ENCODE measurements at regions not wholly inside any gene's neighbourhood (a gene's known extent, or its start where the extent isn't known, plus 50 kb on each side); places are given as distances from the start of the nearest gene placed in this dataset.
"Not testable (repeated sequence)": the region's sequence is repeated elsewhere in the genome, so short reads cannot be mapped to it uniquely, and the experiment has no call there.

- DNase-seq (ENCODE audit: low read depth): no peak
Observed at GRCh38 chr4:30837861-30838260, 117.7 kb downstream of the PCDH7 start.

GRCh38 chr4:30838331-30838730 is 118.2 kb downstream of the PCDH7 start:
- DNase-seq (ENCODE audit: low read depth): no peak

DNA sequence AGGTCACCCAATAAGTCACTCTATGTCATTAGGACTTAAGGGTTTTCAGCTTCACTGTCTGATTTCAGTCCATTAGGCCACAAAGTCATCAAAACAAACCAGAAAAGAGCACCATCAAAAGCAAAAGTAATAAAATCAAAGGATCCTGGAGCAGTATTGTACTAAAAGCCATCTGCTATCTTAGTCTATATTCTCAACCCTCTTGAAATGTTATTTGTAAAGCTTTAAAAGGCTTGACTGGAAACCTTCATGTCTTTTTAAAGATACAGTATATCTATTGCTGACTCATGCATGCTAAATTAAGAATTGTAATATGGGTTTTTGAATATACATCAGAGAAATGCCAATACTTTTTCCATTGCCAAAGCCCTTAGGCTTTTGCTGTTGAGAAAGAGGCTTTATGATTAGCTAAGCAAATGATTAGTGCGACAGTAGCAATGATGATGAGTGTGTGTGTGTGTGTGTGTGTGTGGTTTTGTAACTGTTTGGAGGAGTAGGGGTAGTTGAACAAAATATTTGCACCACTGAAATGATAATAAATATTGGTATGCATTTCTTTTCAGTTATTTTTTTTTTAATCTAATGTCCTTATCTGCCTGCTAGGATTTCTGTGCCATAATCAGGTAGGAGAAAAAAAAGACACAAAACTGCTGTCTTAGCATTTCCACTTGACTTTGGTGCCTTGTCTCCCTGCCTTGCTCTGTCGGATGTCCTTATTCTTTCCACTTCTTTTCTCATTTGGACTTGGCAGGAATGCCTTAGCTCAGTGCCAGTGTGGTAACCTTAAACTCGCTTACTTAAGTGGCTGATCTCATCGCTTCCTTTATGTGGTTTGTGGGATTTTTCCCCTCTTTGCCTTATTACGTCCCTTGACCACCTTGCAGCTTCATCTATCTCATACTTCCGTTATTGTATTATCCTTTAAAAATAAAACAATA is 119.7 kb downstream of the PCDH7 start:
- DNase-seq (ENCODE audit: low read depth): peak; percentile 64

DNA sequence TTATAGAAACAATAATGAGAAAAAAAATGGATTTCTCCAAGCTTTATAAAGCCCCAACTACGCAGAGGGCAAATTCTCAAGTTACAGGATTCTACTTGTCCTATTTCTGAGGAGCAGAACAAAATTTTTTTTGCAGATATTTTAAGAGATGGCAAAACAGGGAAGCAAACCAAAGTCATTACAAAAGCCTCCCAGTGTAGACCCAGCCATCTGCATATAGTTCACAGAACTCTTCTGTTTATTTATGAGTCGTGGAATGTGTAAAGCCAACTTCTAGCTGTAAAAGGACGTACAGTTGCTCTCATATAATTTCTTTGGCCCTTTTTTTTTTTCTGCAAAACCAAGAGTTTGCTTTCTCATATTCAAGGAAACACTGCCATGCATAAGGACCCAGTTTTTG is 120.4 kb downstream of the PCDH7 start:
- peak; percentile 17 for DNase-seq (ENCODE audit: low read depth)

DNA sequence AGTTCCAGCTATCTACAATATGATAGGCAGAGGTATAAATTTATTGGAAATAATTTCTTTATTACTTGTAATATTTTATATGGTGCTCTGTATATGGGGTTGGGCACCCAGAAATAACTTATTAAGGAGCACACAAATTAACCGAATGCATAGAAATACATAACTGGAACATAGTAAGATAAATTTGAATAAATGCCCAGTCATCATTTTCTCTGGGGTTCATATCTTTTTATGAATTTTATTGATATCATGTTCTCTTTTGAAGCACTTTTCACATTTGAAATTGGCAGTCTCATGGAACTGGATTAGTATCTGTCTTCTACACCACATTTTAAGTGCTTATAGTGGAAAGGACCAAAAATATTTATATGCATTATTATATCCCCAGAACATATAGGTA is 122.0 kb downstream of the PCDH7 start:
- no peak for DNase-seq (ENCODE audit: low read depth)

GRCh38 chr4:30842689-30843088 is 122.5 kb downstream of the PCDH7 start:
- DNase-seq (ENCODE audit: low read depth): no peak

- no peak for DNase-seq (ENCODE audit: low read depth)
Observed at GRCh38 chr4:30844861-30845582, 124.9 kb downstream of the PCDH7 start.

GRCh38 chr4:30847167-30847566 is 127.0 kb downstream of the PCDH7 start:
- no peak for DNase-seq (ENCODE audit: low read depth)

DNA sequence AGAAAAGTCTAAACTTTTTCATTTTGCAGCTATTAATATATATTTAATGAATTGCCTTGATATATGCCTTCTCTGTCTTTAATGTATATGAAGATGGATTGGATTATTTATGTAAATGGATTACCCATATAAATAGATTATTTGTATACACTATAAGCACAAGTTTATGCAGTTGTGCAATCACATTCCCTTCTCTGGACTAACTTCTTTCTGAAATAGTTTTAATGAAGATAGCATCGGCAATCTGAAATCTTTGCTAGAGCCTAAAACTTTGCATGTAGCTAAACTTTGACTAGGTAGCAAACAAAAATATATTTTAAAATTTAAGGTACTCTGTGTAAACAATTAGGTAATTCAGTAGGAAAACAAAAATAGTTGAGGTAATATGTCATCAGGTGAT is 127.8 kb downstream of the PCDH7 start:
- DNase-seq (ENCODE audit: low read depth): no peak

- peak; percentile 30 for DNase-seq (ENCODE audit: low read depth)
Observed at GRCh38 chr4:30854531-30854930, 134.4 kb downstream of the PCDH7 start.

DNA sequence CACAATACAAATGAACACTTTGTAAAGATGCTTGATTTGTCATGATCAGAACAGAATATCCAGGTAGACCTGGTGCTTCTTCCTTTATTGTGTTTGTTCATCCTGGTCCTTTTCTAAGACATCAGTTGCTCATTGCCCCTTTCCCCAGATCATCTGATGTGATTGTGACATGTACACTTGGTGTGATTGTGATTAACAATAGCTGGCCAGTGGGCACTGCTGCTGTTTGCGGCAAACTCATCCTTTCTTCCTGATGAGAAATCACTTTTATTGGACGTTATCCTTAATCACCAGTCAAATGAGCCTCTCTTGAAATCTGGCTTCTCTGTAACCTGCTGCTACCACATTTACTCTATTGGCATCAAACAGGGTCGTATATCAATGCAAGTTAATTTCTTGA is 135.1 kb downstream of the PCDH7 start:
- no peak for DNase-seq (ENCODE audit: low read depth)

- no peak for DNase-seq (ENCODE audit: low read depth)
Observed at GRCh38 chr4:30856795-30857564, 136.8 kb downstream of the PCDH7 start.

DNA sequence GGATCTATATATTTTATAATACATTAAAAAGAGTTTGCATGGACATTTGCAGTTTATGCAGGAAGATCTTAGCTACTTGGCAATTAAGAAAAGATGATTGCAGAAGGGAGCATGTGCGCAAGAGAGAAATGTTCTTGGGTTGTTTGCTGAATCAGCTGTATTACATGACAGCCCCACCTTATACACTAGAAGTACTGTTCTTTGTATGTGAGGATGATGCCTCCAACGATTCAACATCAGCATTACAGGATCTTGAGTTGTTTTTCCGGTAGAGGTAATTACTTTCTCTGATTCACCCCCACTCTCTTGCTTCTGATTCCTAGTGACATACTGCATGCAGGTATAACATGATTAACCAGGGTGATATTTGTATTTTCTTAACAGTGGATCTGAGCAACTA is 140.8 kb downstream of the PCDH7 start:
- DNase-seq (ENCODE audit: low read depth): no peak

GRCh38 chr4:30862196-30862595 is 142.0 kb downstream of the PCDH7 start:
- DNase-seq (ENCODE audit: low read depth): no peak

GRCh38 chr4:30863021-30863420 is 142.9 kb downstream of the PCDH7 start:
- peak; percentile 45 for DNase-seq (ENCODE audit: low read depth)

DNA sequence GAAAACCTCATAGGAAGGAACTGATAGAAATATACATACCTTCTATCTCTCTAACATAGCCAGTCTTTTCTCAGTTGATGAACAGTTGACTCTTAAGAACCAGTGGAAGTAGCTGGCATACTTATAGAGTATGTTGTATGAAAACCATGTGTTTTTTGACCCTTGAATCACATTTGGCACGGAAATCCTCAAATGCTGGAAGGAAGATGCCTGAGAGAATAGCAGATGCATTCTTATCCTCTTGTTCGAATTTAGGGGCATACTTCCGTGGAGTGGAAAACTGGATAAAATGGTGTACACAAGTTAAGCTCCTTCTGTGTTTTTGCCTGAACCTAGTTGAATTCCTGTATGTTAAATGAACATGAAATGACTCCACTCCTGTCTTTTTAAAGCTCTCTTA is 145.5 kb downstream of the PCDH7 start:
- no peak for DNase-seq (ENCODE audit: low read depth)

DNA sequence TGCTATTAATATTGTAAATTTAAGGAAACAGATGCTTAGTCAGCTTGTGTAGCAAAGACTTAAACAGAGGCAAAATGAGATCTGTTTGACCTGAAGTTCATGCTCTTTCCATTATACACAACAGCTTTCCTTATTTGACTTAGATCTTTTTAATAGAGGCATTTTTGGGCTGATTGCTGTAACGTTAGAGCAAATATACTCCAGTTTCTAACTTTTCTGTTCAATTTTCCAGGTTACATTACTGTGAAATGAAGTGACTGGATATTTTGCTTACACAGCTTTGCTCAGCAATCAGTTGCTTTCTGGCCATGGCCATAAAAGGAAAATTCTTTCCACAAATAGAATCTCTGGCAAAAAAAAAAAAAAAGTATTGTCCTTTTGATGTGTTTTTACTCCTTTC is 146.2 kb downstream of the PCDH7 start:
- DNase-seq (ENCODE audit: low read depth): no peak

GRCh38 chr4:30866907-30867306 is 146.7 kb downstream of the PCDH7 start:
- no peak for DNase-seq (ENCODE audit: low read depth)

- DNase-seq (ENCODE audit: low read depth): no peak
Observed at GRCh38 chr4:30867427-30867826, 147.3 kb downstream of the PCDH7 start.

GRCh38 chr4:30868111-30868895 is 148.1 kb downstream of the PCDH7 start:
- no peak for DNase-seq (ENCODE audit: low read depth)

GRCh38 chr4:30869387-30869786 is 149.2 kb downstream of the PCDH7 start:
- DNase-seq (ENCODE audit: low read depth): not testable (repeated sequence)

GRCh38 chr4:30870513-30870912 is 150.3 kb downstream of the PCDH7 start:
- no peak for DNase-seq (ENCODE audit: low read depth)
